T-helper 2 cell treated with Interferon-gamma antibody and Interleukin-4, amounts not matched to agents 5 μg/mL and 100 μg/mL, for 36 hours (primary cell): ENCODE measurements at regions not wholly inside any gene's neighbourhood (a gene's known extent, or its start where the extent isn't known, plus 50 kb on each side); places are given as distances from the start of the nearest gene placed in this dataset.

Experiments used
- DNase-seq: peaks from one replicate; pipeline ENCODE4 v3.0.0; 2021; ENCODE audit warnings: low spot score
- H3K27ac Mint-ChIP-seq: one replicate; pipeline ENCODE4 v1.8.0; 2021; ENCODE audit warnings: mild to moderate bottlenecking, mixed read lengths
- H3K27me3 Mint-ChIP-seq: one replicate; pipeline ENCODE4 v1.8.0; 2021; ENCODE audit warnings: low read depth, mixed read lengths
- H3K36me3 Mint-ChIP-seq: one replicate; pipeline ENCODE4 v1.8.0; 2021; ENCODE audit warnings: low read depth, mixed read lengths
- H3K4me1 Mint-ChIP-seq: one replicate; pipeline ENCODE4 v1.8.0; 2021; ENCODE audit warnings: low read depth, mixed read lengths
- H3K4me3 Mint-ChIP-seq: one replicate; pipeline ENCODE4 v1.8.0; 2022; ENCODE audit warnings: mild to moderate bottlenecking, moderate library complexity, mixed read lengths
- H3K9me3 Mint-ChIP-seq: one replicate; pipeline ENCODE4 v1.8.0; 2021; ENCODE audit warnings: mixed read lengths

- Mint-ChIP-seq H3K27ac (no peak overlapping the region), H3K36me3 (no peaks in the 10 kb centered on the region), H3K27me3 (no peaks in the 10 kb centered on the region), H3K9me3 (no peaks in the 10 kb centered on the region), H3K4me3 (no peak overlapping the region), H3K4me1 (no peaks in the 10 kb centered on the region)
- no peak for DNase-seq
Observed at GRCh38 chr4:130336585-130337217, 1240.7 kb downstream of the C4orf33 start.

- Mint-ChIP-seq H3K9me3 (no peaks in the 10 kb centered on the region), H3K27me3 (no peaks in the 10 kb centered on the region), H3K4me1 (no peaks in the 10 kb centered on the region), H3K27ac (no peak overlapping the region), H3K36me3 (no peaks in the 10 kb centered on the region), H3K4me3 (no peak overlapping the region)
- no peak for DNase-seq
Observed at GRCh38 chr4:130338851-130339250, 1242.9 kb downstream of the C4orf33 start.

GRCh38 chr4:130349745-130350144 lies 1253.8 kb downstream of the C4orf33 start:
- Mint-ChIP-seq H3K36me3 (no peaks in the 10 kb centered on the region), H3K27ac (no peak overlapping the region), H3K27me3 (no peaks in the 10 kb centered on the region), H3K9me3 (no peaks in the 10 kb centered on the region), H3K4me1 (no peaks in the 10 kb centered on the region), H3K4me3 (no peak overlapping the region)
- no peak for DNase-seq

- no peaks in the 10 kb centered on the region for H3K27me3 Mint-ChIP-seq
- no peaks in the 10 kb centered on the region for H3K36me3 Mint-ChIP-seq
- DNase-seq = no peak
- no peaks in the 10 kb centered on the region for H3K9me3 Mint-ChIP-seq
- H3K27ac Mint-ChIP-seq = no peak overlapping the region
- H3K4me3 Mint-ChIP-seq = no peak overlapping the region
- no peaks in the 10 kb centered on the region for H3K4me1 Mint-ChIP-seq
Observed at GRCh38 chr4:130356873-130357272, 1260.9 kb downstream of the C4orf33 start.

GRCh38 chr4:130359542-130359941 lies 1263.6 kb downstream of the C4orf33 start:
- Mint-ChIP-seq H3K4me1 (no peaks in the 10 kb centered on the region), H3K36me3 (no peaks in the 10 kb centered on the region), H3K4me3 (no peak overlapping the region), H3K9me3 (no peaks in the 10 kb centered on the region), H3K27me3 (no peaks in the 10 kb centered on the region), H3K27ac (no peak overlapping the region)
- no peak for DNase-seq

- no peaks in the 10 kb centered on the region for H3K9me3 Mint-ChIP-seq
- no peaks in the 10 kb centered on the region for H3K4me1 Mint-ChIP-seq
- no peaks in the 10 kb centered on the region for H3K36me3 Mint-ChIP-seq
- no peak overlapping the region for H3K4me3 Mint-ChIP-seq
- H3K27me3 Mint-ChIP-seq = no peaks in the 10 kb centered on the region
- DNase-seq = no peak
- H3K27ac Mint-ChIP-seq = no peak overlapping the region
Observed at GRCh38 chr4:130361616-130362015, 1265.7 kb downstream of the C4orf33 start.

GRCh38 chr4:130368668-130369067 lies 1272.7 kb downstream of the C4orf33 start:
- no peaks in the 10 kb centered on the region for H3K36me3 Mint-ChIP-seq
- no peak overlapping the region for H3K4me3 Mint-ChIP-seq
- no peaks in the 10 kb centered on the region for H3K9me3 Mint-ChIP-seq
- H3K27me3 Mint-ChIP-seq = no peaks in the 10 kb centered on the region
- no peak for DNase-seq
- H3K4me1 Mint-ChIP-seq = no peaks in the 10 kb centered on the region
- H3K27ac Mint-ChIP-seq = no peak overlapping the region

- Mint-ChIP-seq H3K36me3 (no peaks in the 10 kb centered on the region), H3K9me3 (no peaks in the 10 kb centered on the region), H3K27ac (no peak overlapping the region), H3K4me1 (no peaks in the 10 kb centered on the region), H3K4me3 (no peak overlapping the region), H3K27me3 (no peaks in the 10 kb centered on the region)
- DNase-seq = no peak
Observed at GRCh38 chr4:130393231-130393630, 1297.3 kb downstream of the C4orf33 start.

- no peak overlapping the region for H3K27ac Mint-ChIP-seq
- H3K27me3 Mint-ChIP-seq = no peaks in the 10 kb centered on the region
- no peaks in the 10 kb centered on the region for H3K4me1 Mint-ChIP-seq
- H3K36me3 Mint-ChIP-seq = no peaks in the 10 kb centered on the region
- H3K4me3 Mint-ChIP-seq = no peak overlapping the region
- DNase-seq = no peak
- H3K9me3 Mint-ChIP-seq = no peaks in the 10 kb centered on the region
Observed at GRCh38 chr4:130393642-130394041, 1297.7 kb downstream of the C4orf33 start.

GRCh38 chr4:130395871-130396270 lies 1299.9 kb downstream of the C4orf33 start:
- H3K4me3 Mint-ChIP-seq = no peak overlapping the region
- H3K27ac Mint-ChIP-seq = no peak overlapping the region
- no peak for DNase-seq
- peaks cover 3% of the 10 kb centered on the region for H3K9me3 Mint-ChIP-seq
- no peaks in the 10 kb centered on the region for H3K36me3 Mint-ChIP-seq
- H3K27me3 Mint-ChIP-seq = no peaks in the 10 kb centered on the region
- no peaks in the 10 kb centered on the region for H3K4me1 Mint-ChIP-seq

GRCh38 chr4:130403221-130403620 lies 1307.3 kb downstream of the C4orf33 start:
- Mint-ChIP-seq H3K9me3 (peaks cover 3% of the 10 kb centered on the region), H3K36me3 (no peaks in the 10 kb centered on the region), H3K4me3 (no peak overlapping the region), H3K4me1 (no peaks in the 10 kb centered on the region), H3K27ac (no peak overlapping the region), H3K27me3 (no peaks in the 10 kb centered on the region)
- DNase-seq = no peak

GRCh38 chr4:130416228-130416627 lies 1320.3 kb downstream of the C4orf33 start:
- no peak overlapping the region for H3K4me3 Mint-ChIP-seq
- H3K4me1 Mint-ChIP-seq = no peaks in the 10 kb centered on the region
- DNase-seq = no peak
- H3K27ac Mint-ChIP-seq = no peak overlapping the region
- H3K9me3 Mint-ChIP-seq = peaks cover 6% of the 10 kb centered on the region
- no peaks in the 10 kb centered on the region for H3K27me3 Mint-ChIP-seq
- no peaks in the 10 kb centered on the region for H3K36me3 Mint-ChIP-seq

- Mint-ChIP-seq H3K4me3 (no peak overlapping the region), H3K4me1 (no peaks in the 10 kb centered on the region), H3K27me3 (no peaks in the 10 kb centered on the region), H3K9me3 (peaks cover 7% of the 10 kb centered on the region), H3K36me3 (no peaks in the 10 kb centered on the region), H3K27ac (no peak overlapping the region)
- DNase-seq = no peak
Observed at GRCh38 chr4:130419211-130419975, 1323.4 kb downstream of the C4orf33 start.

- no peaks in the 10 kb centered on the region for H3K27me3 Mint-ChIP-seq
- H3K27ac Mint-ChIP-seq = no peak overlapping the region
- no peaks in the 10 kb centered on the region for H3K36me3 Mint-ChIP-seq
- peaks cover 13% of the 10 kb centered on the region for H3K9me3 Mint-ChIP-seq
- H3K4me3 Mint-ChIP-seq = no peak overlapping the region
- DNase-seq = no peak
- no peaks in the 10 kb centered on the region for H3K4me1 Mint-ChIP-seq
Observed at GRCh38 chr4:130422261-130422660, 1326.3 kb downstream of the C4orf33 start.

- Mint-ChIP-seq H3K36me3 (no peaks in the 10 kb centered on the region), H3K9me3 (peaks cover 13% of the 10 kb centered on the region), H3K4me1 (no peaks in the 10 kb centered on the region), H3K4me3 (no peak overlapping the region), H3K27me3 (no peaks in the 10 kb centered on the region), H3K27ac (no peak overlapping the region)
- DNase-seq = no peak
Observed at GRCh38 chr4:130424211-130424610, 1328.3 kb downstream of the C4orf33 start.
